ENCODE measurements at regions not wholly inside any gene's neighbourhood (a gene's known extent, or its start where the extent isn't known, plus 50 kb on each side); places are given as distances from the start of the nearest gene placed in this dataset.
"Not testable (repeated sequence)": the region's sequence is repeated elsewhere in the genome, so short reads cannot be mapped to it uniquely, and the experiment has no call there.

- DNase-seq (ENCODE audit: extremely low spot score, insufficient read length, low read depth) (no peak), FAIRE-seq (no peak)
Observed at GRCh38 chr6:170221052-170221752, 69.7 kb downstream of the DLL1 start.

DNA sequence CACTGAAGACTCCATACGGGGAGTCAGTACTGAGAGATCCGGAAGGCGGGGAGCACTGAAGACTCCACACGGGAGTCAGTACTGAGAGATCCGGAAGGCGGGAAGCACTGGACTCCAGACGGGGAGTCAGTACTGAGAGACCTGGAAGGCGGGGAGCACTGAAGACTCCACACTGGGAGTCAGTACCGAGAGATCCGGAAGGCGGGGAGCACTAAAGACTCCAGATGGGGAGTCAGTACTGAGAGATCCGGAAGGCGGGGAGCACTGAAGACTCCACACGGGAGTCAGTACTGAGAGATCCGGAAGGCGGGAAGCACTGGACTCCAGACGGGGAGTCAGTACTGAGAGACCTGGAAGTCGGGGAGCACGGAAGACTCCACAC lies 77.2 kb downstream of the DLL1 start:
- not testable (repeated sequence) for DNase-seq (ENCODE audit: extremely low spot score, insufficient read length, low read depth); FAIRE-seq

GRCh38 chr6:170212956-170213636 lies 77.8 kb downstream of the DLL1 start:
- FAIRE-seq, result no peak
- DNase-seq (ENCODE audit: extremely low spot score, insufficient read length, low read depth), result no peak

GRCh38 chr6:170212051-170212756 lies 78.7 kb downstream of the DLL1 start:
- DNase-seq (ENCODE audit: extremely low spot score, insufficient read length, low read depth), result no peak
- no peak for FAIRE-seq

DNA sequence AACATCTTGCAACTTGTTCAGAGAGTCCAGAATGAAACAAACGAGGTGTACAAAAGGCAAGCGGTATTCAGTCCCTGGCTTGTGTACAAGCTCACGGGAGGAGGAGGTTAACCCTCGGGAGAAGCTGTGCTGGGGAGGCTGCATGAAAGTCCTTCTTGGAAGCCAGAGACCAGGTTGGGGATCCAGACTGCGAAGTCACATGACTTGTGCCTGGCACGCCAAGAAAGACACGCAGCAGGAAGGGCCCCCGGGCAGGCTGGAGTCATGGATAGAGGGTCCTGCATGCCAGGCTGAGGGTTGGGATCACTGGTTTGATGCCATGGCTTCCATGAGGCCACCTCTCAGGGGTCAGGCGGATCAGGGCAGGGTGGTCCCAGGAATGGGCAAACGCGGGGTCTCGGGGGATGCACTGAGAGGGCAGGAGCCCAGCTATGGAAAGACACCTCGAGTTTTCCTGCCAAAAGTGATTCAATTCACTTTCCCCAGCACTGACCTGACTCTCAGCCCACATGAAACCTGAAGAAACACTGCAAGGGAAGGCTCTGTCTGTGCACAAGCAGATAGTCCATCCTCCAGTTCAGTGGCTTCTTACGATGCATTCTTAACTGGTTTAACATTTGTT lies 79.4 kb downstream of the DLL1 start:
- FAIRE-seq (no peak), DNase-seq (ENCODE audit: extremely low spot score, insufficient read length, low read depth) (no peak)

- DNase-seq (ENCODE audit: extremely low spot score, insufficient read length, low read depth), result no peak
- FAIRE-seq, result no peak
Observed at GRCh38 chr6:170210651-170211403, 80.1 kb downstream of the DLL1 start.

DNA sequence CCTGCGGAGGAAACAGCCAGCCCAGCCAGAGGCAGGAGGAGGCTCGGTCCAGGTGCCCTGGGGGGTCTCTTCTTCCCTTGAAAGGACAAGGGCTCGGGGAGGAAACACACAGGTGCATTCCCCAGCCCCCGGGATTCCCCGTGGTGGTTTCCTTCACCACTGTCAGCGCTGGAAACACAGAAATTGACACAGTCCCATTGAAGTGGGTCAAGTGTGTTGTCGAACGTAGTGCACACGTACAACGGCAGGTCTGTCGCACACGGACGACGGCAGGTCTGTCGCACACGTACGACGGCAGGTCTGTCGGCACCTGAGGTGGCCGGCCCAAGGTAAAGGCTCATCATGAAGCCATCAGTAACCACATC lies 80.9 kb downstream of the DLL1 start:
- DNase-seq (ENCODE audit: extremely low spot score, insufficient read length, low read depth), result no peak
- FAIRE-seq, result no peak

DNA sequence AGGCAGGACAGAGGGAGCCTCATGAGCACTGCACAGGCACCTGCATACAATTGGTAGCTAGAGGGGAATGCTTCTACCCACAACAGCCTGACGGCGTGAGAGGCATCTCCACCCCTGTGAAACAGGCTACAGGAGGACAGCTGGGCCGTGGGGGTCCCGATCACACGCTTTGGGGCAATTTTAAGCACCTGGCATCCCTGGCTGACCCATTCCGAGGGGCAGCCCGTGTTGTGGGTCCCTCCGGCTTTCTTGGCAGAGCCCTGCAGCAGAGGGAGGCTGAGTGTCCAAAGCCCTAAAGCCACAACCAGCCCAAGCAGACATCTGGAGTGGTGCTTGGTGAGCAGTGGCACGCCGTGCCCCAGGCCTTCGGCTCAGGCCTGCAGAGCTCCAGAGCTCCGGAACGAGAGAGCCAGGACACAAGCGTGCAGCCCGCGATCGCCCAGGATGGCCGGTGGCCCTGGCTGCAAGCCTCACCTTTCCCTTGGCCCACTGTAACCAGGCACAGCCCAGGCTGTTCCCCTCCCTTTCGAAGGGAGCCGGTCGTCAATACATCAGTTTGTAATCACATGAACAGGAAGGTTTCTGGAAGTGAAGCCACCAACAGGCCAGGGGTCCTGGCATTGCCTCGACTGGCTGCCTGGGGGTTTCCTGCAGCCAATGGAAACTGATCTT lies 81.4 kb downstream of the DLL1 start:
- no peak for FAIRE-seq
- DNase-seq (ENCODE audit: extremely low spot score, insufficient read length, low read depth), result no peak

- no peak for FAIRE-seq
- no peak for DNase-seq (ENCODE audit: extremely low spot score, insufficient read length, low read depth)
Observed at GRCh38 chr6:170208651-170209353, 82.1 kb downstream of the DLL1 start.

- FAIRE-seq (no peak), DNase-seq (ENCODE audit: extremely low spot score, insufficient read length, low read depth) (no peak)
Observed at GRCh38 chr6:170208182-170208601, 82.7 kb downstream of the DLL1 start.

DNA sequence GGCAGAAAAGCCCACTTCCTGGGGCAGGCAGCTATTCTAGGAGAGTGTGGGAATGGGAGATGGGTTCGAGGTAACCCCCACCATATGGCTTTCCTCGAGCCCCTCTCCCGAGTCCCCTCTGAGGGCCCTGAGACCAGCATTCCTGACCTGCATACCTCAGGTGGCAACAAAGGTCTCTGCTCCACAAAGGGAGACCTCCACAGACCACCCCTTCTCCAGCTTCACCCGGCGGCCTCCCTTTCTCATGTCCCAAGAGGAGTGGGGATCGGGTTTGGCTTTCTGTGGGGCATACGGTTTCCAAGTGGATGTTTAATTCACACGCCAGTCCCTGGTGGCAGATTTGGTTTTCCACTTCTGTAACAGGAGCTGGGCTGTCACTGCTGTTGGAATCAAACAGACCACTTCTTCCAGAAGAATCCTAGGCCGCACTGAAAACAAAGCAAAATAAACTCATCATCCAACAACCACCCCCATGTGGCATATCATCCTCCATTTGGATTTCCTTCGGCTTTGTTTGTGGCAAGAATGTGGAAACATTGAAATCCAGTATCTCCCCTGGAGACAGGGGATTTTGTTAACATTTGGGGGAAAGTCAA lies 83.2 kb downstream of the DLL1 start:
- FAIRE-seq (no peak), DNase-seq (ENCODE audit: extremely low spot score, insufficient read length, low read depth) (no peak)

DNA sequence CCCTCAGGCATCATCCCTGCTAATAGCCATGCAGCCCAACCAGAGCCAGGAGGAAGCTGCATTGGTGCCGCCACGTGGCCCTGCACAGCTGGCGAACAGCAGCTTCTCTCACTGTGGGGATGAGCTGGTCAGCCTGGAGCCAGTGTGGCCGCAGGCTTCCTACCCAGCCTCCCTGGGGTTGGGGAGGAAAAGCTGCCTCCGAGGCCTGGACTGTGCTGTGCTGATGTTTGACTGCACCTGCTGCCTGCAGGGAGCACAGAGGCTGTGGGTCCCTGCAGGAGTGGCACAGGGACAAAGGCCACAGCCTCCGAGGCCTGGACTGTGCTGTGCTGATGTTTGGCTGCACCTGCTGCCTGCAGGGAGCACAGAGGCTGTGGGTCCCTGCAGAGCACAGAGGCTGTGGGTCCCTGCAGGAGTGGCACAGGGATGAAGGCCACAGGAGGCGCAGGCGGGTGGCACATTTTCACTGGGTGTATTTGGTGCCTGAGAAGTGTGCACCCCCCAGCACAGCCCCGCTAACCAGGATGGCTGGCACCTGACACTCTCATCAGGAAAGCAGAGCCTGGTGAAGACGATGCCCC lies 83.9 kb downstream of the DLL1 start:
- FAIRE-seq (no peak), DNase-seq (ENCODE audit: extremely low spot score, insufficient read length, low read depth) (no peak)

DNA sequence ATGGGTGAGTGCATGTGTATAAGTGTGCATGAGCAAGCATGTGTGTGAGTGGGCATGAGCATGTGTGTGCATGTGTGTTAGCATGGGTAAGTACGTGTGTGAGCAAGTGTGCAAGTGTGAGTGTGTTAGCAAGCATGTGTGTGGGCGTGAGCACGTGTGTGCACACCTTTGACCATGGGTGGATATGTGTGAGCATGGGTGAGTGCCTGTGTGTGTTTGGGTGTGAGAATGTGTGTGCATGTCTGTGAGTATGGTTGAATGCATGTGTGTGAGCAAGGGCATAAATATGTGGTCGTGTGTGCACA lies 84.6 kb downstream of the DLL1 start:
- FAIRE-seq (no peak), DNase-seq (ENCODE audit: extremely low spot score, insufficient read length, low read depth) (no peak)

GRCh38 chr6:170205534-170206316 lies 85.2 kb downstream of the DLL1 start:
- FAIRE-seq (no peak), DNase-seq (ENCODE audit: extremely low spot score, insufficient read length, low read depth) (no peak)

- FAIRE-seq (no peak), DNase-seq (ENCODE audit: extremely low spot score, insufficient read length, low read depth) (no peak)
Observed at GRCh38 chr6:170205126-170205525, 85.8 kb downstream of the DLL1 start.

- no peak for DNase-seq (ENCODE audit: extremely low spot score, insufficient read length, low read depth)
- FAIRE-seq, result no peak
Observed at GRCh38 chr6:170203212-170203611, 87.7 kb downstream of the DLL1 start.

DNA sequence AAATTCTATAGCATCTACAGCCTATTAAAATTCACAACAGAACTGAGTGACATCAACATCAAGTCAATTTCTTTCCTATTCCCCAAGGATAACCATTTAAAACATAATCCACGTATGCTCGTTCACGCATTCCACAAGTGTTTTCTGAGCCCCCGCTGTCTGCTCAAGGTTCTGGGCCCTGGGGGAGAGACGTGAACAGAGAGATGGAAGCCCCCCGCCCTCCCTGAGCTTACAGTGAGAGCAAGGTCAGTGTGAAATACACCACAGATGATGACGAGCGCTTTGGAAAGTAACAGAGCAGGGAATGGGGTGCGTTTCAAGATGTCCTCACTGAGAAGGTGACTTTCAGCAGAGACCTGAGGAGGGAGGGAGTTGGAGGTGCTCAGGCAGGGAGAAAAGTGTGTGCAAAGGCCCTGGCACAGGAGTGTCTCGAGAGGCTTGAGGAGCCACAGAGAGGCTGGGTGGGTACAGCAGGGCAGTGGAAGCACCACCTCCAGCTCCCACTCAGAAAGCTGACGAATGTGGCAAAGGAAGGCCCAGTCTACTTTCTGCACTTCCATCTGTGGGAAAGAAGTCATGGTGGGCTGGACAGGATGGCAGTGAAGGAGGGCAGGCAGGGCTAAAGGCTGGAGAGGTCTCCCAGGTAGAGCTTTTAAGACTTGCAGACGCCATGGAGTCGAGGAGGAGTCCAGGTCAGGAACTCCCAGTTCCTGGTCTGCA lies 88.3 kb downstream of the DLL1 start:
- DNase-seq (ENCODE audit: extremely low spot score, insufficient read length, low read depth) (no peak), FAIRE-seq (no peak)
